ENCODE measurements at regions not wholly inside any gene's neighbourhood (a gene's known extent, or its start where the extent isn't known, plus 50 kb on each side); places are given as distances from the start of the nearest gene placed in this dataset.

DNA sequence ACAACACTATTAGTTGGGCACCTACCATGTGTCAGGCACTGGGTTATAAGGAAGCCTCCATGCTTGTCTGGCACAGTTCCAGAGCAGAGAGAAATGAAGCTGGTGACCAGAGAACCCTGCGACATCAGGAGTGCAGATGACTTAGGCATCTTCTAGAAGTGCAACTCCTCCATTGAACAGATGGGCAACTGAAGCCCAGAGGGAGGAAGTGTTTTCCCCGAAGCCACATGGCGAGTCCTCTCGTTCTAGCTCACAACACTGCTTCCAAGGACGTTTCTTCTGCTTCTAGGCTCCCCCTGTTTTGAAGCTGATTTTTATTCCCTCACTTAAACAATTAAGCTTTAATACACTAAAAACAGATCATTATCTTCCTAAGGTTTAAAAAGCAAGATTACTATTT is 109.8 kb upstream of the SYT13 start:
- TF ChIP-seq, protein P1, sequence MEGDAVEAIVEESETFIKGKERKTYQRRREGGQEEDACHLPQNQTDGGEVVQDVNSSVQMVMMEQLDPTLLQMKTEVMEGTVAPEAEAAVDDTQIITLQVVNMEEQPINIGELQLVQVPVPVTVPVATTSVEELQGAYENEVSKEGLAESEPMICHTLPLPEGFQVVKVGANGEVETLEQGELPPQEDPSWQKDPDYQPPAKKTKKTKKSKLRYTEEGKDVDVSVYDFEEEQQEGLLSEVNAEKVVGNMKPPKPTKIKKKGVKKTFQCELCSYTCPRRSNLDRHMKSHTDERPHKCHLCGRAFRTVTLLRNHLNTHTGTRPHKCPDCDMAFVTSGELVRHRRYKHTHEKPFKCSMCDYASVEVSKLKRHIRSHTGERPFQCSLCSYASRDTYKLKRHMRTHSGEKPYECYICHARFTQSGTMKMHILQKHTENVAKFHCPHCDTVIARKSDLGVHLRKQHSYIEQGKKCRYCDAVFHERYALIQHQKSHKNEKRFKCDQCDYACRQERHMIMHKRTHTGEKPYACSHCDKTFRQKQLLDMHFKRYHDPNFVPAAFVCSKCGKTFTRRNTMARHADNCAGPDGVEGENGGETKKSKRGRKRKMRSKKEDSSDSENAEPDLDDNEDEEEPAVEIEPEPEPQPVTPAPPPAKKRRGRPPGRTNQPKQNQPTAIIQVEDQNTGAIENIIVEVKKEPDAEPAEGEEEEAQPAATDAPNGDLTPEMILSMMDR (IDR thresholded peaks at IDR 0.05; ENCODE audit: low read depth, low read length), result no peak
- no peak for TF ChIP-seq POLR2A (IDR thresholded peaks at IDR 0.05; ENCODE audit: extremely low read depth, insufficient read length)
